GM12864 (cell line): ENCODE measurements at regions not wholly inside any gene's neighbourhood (a gene's known extent, or its start where the extent isn't known, plus 50 kb on each side); places are given as distances from the start of the nearest gene placed in this dataset.
"Not testable (repeated sequence)": the region's sequence is repeated elsewhere in the genome, so short reads cannot be mapped to it uniquely, and the experiment has no call there.

ENCODE experiments used
- DNase-seq: peaks from one replicate; pipeline ENCODE4 v3.0.0-alpha.2; 2011; ENCODE audit warnings: low read depth
- H3K4me3 ChIP-seq: 2 replicates; pipeline ENCODE4 v1.5.1; 2011; ENCODE audit warnings: mild to moderate bottlenecking, low read depth, low read length, control low read depth
- TF ChIP-seq, protein P1 (sequence below): IDR thresholded peaks from 2 replicates; pipeline ENCODE4 v1.5.1; 2011; ENCODE audit warnings: low read depth, mild to moderate bottlenecking, moderate library complexity, low read length, control low read depth, inconsistent platforms; ENCODE audit errors: missing control alignments

DNA sequence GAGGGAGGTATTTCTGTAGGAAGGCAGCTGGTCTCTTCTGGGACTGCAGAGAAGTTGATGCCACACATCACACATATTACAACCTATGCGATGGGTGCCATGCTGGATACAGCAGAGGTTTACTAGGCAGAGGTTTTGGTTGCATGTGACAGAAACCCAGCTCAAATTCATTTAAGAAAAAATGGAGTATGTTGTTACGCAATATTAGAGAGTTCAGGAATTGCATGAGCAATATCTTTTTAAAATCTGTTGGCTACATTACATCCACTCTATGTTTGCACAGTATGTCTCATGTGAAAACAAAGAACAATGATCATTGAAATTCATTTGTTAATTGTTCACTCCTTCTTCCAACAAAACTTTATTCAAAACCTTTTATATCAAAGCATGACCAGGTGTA is 425.2 kb downstream of the RWDD3 start:
- TF ChIP-seq, protein P1, sequence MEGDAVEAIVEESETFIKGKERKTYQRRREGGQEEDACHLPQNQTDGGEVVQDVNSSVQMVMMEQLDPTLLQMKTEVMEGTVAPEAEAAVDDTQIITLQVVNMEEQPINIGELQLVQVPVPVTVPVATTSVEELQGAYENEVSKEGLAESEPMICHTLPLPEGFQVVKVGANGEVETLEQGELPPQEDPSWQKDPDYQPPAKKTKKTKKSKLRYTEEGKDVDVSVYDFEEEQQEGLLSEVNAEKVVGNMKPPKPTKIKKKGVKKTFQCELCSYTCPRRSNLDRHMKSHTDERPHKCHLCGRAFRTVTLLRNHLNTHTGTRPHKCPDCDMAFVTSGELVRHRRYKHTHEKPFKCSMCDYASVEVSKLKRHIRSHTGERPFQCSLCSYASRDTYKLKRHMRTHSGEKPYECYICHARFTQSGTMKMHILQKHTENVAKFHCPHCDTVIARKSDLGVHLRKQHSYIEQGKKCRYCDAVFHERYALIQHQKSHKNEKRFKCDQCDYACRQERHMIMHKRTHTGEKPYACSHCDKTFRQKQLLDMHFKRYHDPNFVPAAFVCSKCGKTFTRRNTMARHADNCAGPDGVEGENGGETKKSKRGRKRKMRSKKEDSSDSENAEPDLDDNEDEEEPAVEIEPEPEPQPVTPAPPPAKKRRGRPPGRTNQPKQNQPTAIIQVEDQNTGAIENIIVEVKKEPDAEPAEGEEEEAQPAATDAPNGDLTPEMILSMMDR: no peak
- DNase-seq: no peak
- no peak overlapping the region for H3K4me3 ChIP-seq

DNA sequence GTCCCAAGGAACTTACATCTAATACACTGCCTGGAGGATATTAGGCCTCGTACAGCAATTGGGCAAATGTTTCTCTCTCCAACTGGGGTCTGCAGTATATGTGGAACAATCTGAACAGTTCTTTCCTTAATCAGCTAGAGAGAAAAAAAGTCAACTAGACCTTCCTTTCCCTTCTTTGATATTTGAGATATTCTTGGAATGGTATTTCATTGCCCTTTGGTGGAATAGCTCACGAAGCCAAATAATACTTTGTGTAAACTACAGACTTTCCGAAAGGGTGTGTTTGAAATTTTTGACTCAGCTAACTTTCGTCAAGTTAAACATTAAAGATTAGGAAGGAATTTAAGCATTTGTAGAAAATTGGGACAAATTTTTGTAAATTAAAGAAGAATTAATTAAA is 425.6 kb downstream of the RWDD3 start:
- TF ChIP-seq, protein P1: no peak
- no peak for DNase-seq
- H3K4me3 ChIP-seq: no peak overlapping the region

DNA sequence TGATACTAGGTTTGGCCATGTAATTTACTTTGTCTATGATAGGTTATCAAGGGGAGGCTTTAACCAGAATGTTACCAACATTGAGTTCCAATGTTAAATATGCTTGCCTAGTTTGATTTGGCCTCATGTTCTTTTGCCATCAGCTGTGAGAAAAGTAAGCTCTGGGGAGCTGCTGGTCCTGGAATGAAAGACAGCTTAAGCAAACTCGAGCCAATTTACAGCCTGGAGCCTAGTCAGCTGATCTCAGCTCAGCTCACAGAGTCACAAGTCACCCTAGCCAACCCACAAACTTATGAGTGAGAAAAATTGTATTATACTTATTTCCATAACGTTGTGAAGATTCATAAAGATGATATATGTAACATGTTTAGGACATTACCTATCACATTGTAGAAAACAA is 426.7 kb downstream of the RWDD3 start:
- no peak overlapping the region for H3K4me3 ChIP-seq
- TF ChIP-seq, protein P1: no peak
- DNase-seq: no peak

DNA sequence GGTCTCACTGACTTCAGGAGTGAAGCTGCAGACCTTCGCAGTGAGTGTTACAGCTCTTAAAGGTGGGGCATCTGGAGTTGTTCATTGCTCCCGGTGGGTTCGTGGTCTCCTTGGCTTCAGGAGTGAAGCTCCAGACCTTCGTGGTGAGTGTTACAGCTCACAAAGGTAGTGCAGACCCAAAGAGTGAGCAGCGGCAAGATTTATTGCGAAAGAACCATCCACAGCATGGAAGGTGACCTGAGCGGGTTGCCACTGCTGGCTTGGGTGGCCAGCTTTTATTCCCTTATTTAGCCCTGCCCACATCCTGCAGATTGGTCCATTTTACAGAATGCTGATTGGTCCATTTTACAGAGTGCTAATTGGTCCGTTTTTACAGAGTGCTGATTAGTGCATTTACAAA is 429.5 kb downstream of the RWDD3 start:
- not testable (repeated sequence) for H3K4me3 ChIP-seq, DNase-seq

DNA sequence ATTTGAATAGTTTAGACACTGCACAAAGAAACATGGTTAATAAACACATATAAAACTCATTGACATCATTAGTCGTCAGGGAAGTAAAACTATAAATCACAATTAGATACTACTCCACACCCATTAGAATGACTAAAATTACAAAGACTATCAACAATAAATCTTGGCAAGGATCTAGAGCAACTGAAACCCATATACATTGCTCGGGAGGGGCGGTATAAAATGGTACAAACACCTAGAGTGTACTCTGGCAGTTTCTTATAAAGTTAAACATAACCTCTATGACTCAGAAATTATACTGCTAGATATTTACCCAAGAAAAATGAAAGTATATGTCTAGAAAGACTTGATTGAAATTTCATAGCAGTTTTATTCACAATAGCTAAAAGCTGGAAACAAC is 434.2 kb downstream of the RWDD3 start:
- DNase-seq: no peak
- no peak overlapping the region for H3K4me3 ChIP-seq
- TF ChIP-seq, protein P1: no peak

DNA sequence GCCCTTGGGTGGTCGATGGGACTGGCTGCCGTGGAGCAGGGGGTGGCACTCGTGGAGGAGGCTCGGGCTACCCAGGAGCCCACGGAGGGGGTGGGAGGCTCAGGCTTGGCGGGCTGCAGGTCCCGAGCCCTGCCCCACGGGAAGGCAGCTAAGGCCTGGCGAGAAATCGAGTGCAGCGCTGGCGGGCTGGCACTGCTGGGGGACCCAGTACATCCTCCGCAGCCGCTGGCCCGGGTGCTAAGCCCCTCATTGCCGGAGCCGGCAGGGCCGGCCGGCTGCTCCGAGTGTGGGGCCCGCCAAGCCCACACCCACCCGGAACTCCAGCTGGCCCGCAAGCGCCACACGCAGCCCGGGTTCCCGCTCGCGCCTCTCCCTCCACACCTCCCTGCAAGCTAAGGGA is 435.6 kb downstream of the RWDD3 start:
- not testable (repeated sequence) for H3K4me3 ChIP-seq

DNA sequence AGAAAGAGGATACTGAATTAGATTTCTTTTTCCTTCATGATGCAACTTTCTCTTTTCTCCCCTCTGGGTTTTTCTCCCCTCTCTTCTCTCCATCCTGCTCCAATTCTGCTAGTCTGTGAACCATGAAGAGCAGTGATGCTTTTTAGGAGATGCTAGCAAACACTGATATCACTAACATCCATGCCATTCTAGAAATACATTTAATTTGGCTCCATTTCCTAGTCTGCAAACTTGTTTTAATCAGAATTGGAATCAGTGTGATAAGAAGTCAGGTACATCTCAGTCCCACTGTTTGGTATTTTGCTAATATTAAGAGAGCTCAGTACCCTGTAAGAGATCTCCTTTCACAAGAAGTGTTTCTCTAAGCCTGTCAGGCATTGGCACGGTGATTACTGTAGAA is 437.1 kb downstream of the RWDD3 start:
- no peak overlapping the region for H3K4me3 ChIP-seq
- TF ChIP-seq, protein P1: no peak
- no peak for DNase-seq

More for the DNA sequence above, 435.6 kb downstream of the RWDD3 start:
- not testable (repeated sequence) for DNase-seq

DNA sequence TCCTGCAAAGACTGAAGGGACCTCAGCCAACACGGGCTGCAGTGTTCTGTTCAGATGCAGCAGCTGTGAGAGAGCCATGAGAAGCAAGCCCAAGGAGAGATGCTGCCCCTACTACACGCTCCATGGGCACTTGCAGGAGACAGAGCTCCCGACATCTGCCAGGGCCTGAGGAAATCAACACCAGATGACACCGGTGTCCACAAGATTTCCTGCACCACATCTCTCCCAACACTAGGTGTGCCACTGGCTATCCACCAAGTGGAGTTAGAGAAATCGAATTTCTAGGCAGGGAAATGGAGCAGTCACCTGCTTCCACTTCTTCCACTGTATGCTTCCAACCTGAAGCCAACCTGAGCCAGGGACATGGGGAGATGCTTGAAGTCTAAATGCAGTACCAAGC is 445.3 kb downstream of the RWDD3 start:
- DNase-seq: no peak
- TF ChIP-seq, protein P1: no peak
- H3K4me3 ChIP-seq: no peak overlapping the region
